ENCODE measurements at regions not wholly inside any gene's neighbourhood (a gene's known extent, or its start where the extent isn't known, plus 50 kb on each side); places are given as distances from the start of the nearest gene placed in this dataset.

- Histone ChIP-seq H3K9me2 (ENCODE audit: insufficient read depth) (peaks cover 6% of the 10 kb centered on the region; the same call in 1 of the 2 replicates), H3K36me3 (ENCODE audit: insufficient read depth) (no peaks in the 10 kb centered on the region), H4K20me1 (replicated peaks; ENCODE audit: insufficient read depth) (no peaks in the 10 kb centered on the region), H3K4me2 (no peak overlapping the region), H2AFZ (no peak overlapping the region), H3K4me3 (no peak overlapping the region), H3K27me3 (ENCODE audit: insufficient read depth) (no peaks in the 10 kb centered on the region), H3K79me2 (replicated peaks; ENCODE audit: insufficient read depth) (no peaks in the 10 kb centered on the region), H3K4me1 (ENCODE audit: insufficient read depth) (0 out of 2 replicates have a peak, but pooled peaks cover 3% of the 10 kb centered on the region), H3K27ac (ENCODE audit: low read depth) (no peak overlapping the region), H3F3A (replicated peaks; ENCODE audit: low read depth) (no peaks in the 10 kb centered on the region)
- no peaks in the 10 kb centered on the region; the same call in 1 of the 3 replicates for H3K4me1 Mint-ChIP-seq
- peaks cover 4% of the 10 kb centered on the region for H3K27me3 Mint-ChIP-seq (ENCODE audit: insufficient read depth, low read depth, poor library complexity)
- no peaks in the 10 kb centered on the region for H3K36me3 Mint-ChIP-seq (ENCODE audit: low read depth)
- TF ChIP-seq ETS1 (IDR thresholded peaks at IDR 0.05) (no peak), CREB1 (CRISPR knock-in tag; IDR thresholded peaks at IDR 0.05; ENCODE audit: low read depth) (no peak), ZNF114 (CRISPR knock-in tag; IDR thresholded peaks at IDR 0.05) (no peak), NANOG (IDR thresholded peaks at IDR 0.05; ENCODE audit: borderline replicate concordance) (no peak), ZNF462 (CRISPR knock-in tag; IDR thresholded peaks at IDR 0.05) (no peak), EZH2 (IDR thresholded peaks at IDR 0.05; ENCODE audit: low read depth, unreplicated experiment) (no peak), POLR2AphosphoS5 (IDR thresholded peaks at IDR 0.05; ENCODE audit: low read depth) (no peak), STAT1 (IDR thresholded peaks at IDR 0.05; ENCODE audit: unreplicated experiment) (no peak), EZH2phosphoT487 (IDR thresholded peaks at IDR 0.05; ENCODE audit: unreplicated experiment) (no peak), REST (IDR thresholded peaks at IDR 0.05; ENCODE audit: unreplicated experiment) (no peak), CTCF (conservative IDR thresholded peaks at IDR 0.05; ENCODE audit: low read depth in 2 of 2) (no peak), ZNF331 (CRISPR knock-in tag; IDR thresholded peaks at IDR 0.05; ENCODE audit: low read depth) (no peak), JUNB (IDR thresholded peaks at IDR 0.05; ENCODE audit: unreplicated experiment) (no peak)
- ATAC-seq (no peak), DNase-seq (ENCODE audit: low spot score) (no peak)
- no peak overlapping the region for H3K27ac Mint-ChIP-seq
- H3K4me3 Mint-ChIP-seq, result no peak overlapping the region
- H3K9me3 Mint-ChIP-seq, result no peaks in the 10 kb centered on the region
Observed at GRCh38 chr20:7392542-7393206, 547.6 kb downstream of the HAO1 start.

All from GM23338 (cell line).